ENCODE measurements at regions not wholly inside any gene's neighbourhood (a gene's known extent, or its start where the extent isn't known, plus 50 kb on each side); places are given as distances from the start of the nearest gene placed in this dataset.

- H3K4me1 ChIP-seq (ENCODE audit: control insufficient read depth, insufficient read depth, low read length) = no peaks in the 10 kb centered on the region
- H3K9ac ChIP-seq (ENCODE audit: low read depth, low read length) = no peak overlapping the region
- no peaks in the 10 kb centered on the region for H3K27me3 ChIP-seq (ENCODE audit: control insufficient read depth, insufficient read depth, low read length)
- H3K9me3 ChIP-seq (ENCODE audit: control insufficient read depth, insufficient read depth, low read length) = no peaks in the 10 kb centered on the region
- H3K36me3 ChIP-seq (ENCODE audit: control insufficient read depth, insufficient read depth, low read length) = no peaks in the 10 kb centered on the region
- H3K4me3 ChIP-seq (ENCODE audit: low read depth, low read length) = no peak overlapping the region
Measured at GRCh38 chr3:72313308-72313707, 528.4 kb upstream of the PROK2 start.

- Histone ChIP-seq H3K4me3 (ENCODE audit: low read depth, low read length) (no peak overlapping the region), H3K36me3 (ENCODE audit: control insufficient read depth, insufficient read depth, low read length) (no peaks in the 10 kb centered on the region), H3K9me3 (ENCODE audit: control insufficient read depth, insufficient read depth, low read length) (no peaks in the 10 kb centered on the region), H3K4me1 (ENCODE audit: control insufficient read depth, insufficient read depth, low read length) (no peaks in the 10 kb centered on the region), H3K9ac (ENCODE audit: low read depth, low read length) (no peak overlapping the region), H3K27me3 (ENCODE audit: control insufficient read depth, insufficient read depth, low read length) (no peaks in the 10 kb centered on the region)
Measured at GRCh38 chr3:72312339-72312738, 527.4 kb upstream of the PROK2 start.

GRCh38 chr3:72311425-72311824, 526.5 kb upstream of the PROK2 start:
- no peaks in the 10 kb centered on the region for H3K9me3 ChIP-seq (ENCODE audit: control insufficient read depth, insufficient read depth, low read length)
- no peaks in the 10 kb centered on the region for H3K27me3 ChIP-seq (ENCODE audit: control insufficient read depth, insufficient read depth, low read length)
- no peaks in the 10 kb centered on the region for H3K36me3 ChIP-seq (ENCODE audit: control insufficient read depth, insufficient read depth, low read length)
- H3K9ac ChIP-seq (ENCODE audit: low read depth, low read length) = no peak overlapping the region
- no peaks in the 10 kb centered on the region for H3K4me1 ChIP-seq (ENCODE audit: control insufficient read depth, insufficient read depth, low read length)
- H3K4me3 ChIP-seq (ENCODE audit: low read depth, low read length) = no peak overlapping the region

GRCh38 chr3:72310419-72311380, 525.8 kb upstream of the PROK2 start:
- Histone ChIP-seq H3K9ac (ENCODE audit: low read depth, low read length) (no peak overlapping the region), H3K4me1 (ENCODE audit: control insufficient read depth, insufficient read depth, low read length) (no peaks in the 10 kb centered on the region), H3K27me3 (ENCODE audit: control insufficient read depth, insufficient read depth, low read length) (no peaks in the 10 kb centered on the region), H3K9me3 (ENCODE audit: control insufficient read depth, insufficient read depth, low read length) (no peaks in the 10 kb centered on the region), H3K4me3 (ENCODE audit: low read depth, low read length) (no peak overlapping the region), H3K36me3 (ENCODE audit: control insufficient read depth, insufficient read depth, low read length) (no peaks in the 10 kb centered on the region)

DNA sequence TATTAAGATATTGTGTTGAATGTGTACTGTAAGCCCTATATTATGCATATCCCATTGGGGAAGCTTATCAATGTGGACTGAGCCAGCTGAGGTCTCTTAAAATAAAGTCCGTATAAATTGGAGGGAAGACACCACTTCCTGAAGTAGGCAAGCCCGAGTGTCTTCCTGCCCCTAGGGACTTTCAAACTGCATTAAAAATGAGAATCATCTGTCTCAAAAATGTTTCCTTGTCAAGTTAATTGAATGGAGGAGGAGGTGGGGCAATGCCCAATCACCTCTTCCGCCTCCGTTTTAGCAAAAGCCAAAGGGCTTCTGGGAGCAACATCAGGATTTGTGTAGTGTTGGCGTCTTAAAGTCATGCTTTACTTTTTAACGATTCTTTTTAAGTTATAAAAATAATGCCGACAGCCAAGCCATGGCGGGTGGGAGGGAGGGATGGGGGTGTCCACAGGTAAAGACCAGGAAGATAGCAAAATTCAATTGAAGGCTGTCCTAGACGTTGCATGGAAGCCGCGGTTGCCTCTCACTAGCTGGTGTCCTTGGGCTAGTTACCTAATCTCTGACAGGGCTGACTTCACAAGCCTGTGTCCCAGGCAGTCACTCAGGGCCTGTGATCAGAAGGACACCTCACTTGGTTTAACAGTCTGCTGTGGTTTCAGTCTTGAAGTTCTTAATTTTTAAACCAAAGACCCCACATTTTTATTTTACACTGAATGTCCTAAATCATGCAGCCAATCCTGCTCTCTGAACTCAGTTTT, 524.9 kb upstream of the PROK2 start:
- no peak overlapping the region for H3K4me3 ChIP-seq (ENCODE audit: low read depth, low read length)
- no peaks in the 10 kb centered on the region for H3K36me3 ChIP-seq (ENCODE audit: control insufficient read depth, insufficient read depth, low read length)
- no peaks in the 10 kb centered on the region for H3K9me3 ChIP-seq (ENCODE audit: control insufficient read depth, insufficient read depth, low read length)
- no peaks in the 10 kb centered on the region for H3K4me1 ChIP-seq (ENCODE audit: control insufficient read depth, insufficient read depth, low read length)
- H3K27me3 ChIP-seq (ENCODE audit: control insufficient read depth, insufficient read depth, low read length) = no peaks in the 10 kb centered on the region
- no peak overlapping the region for H3K9ac ChIP-seq (ENCODE audit: low read depth, low read length)

- Histone ChIP-seq H3K27me3 (ENCODE audit: control insufficient read depth, insufficient read depth, low read length) (no peaks in the 10 kb centered on the region), H3K4me1 (ENCODE audit: control insufficient read depth, insufficient read depth, low read length) (no peaks in the 10 kb centered on the region), H3K9me3 (ENCODE audit: control insufficient read depth, insufficient read depth, low read length) (no peaks in the 10 kb centered on the region), H3K9ac (ENCODE audit: low read depth, low read length) (no peak overlapping the region), H3K36me3 (ENCODE audit: control insufficient read depth, insufficient read depth, low read length) (no peaks in the 10 kb centered on the region), H3K4me3 (ENCODE audit: low read depth, low read length) (no peak overlapping the region)
Measured at GRCh38 chr3:72308641-72309040, 523.7 kb upstream of the PROK2 start.

DNA sequence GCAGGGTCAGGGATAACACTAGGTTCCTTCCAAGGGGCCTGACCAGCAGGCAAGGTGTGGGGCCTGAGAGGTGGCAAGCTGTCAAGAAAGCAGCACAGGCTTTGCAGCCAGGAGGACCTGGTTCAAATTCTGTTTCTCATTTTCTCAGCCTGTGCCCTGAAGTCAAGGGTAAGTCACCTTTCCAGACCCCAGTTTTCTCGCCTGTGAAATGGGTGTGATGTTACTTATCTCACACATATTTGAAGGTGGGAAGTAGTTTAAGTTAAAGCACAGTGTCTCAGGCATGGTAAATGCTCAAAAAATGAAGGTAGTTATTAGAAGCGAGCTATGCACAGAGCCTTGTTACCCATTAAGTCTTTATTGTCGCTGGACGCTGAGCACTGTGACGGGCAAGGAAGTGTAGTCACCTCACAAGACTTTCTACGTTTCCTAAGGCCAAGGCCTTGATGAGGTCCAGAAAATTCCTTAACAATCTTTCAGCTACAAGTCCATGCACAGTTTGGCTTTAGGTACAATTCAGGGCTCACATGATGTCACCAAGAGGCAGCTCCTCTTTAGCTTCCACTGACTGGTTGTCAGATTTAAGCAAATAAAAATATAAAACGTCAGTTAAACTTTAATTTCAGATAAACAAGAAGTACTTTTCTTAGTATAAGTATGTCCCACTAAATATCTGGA, 522.6 kb upstream of the PROK2 start:
- Histone ChIP-seq H3K9ac (ENCODE audit: low read depth, low read length) (no peak overlapping the region), H3K9me3 (ENCODE audit: control insufficient read depth, insufficient read depth, low read length) (no peaks in the 10 kb centered on the region), H3K4me1 (ENCODE audit: control insufficient read depth, insufficient read depth, low read length) (no peaks in the 10 kb centered on the region), H3K4me3 (ENCODE audit: low read depth, low read length) (no peak overlapping the region), H3K27me3 (ENCODE audit: control insufficient read depth, insufficient read depth, low read length) (no peaks in the 10 kb centered on the region), H3K36me3 (ENCODE audit: control insufficient read depth, insufficient read depth, low read length) (no peaks in the 10 kb centered on the region)

DNA sequence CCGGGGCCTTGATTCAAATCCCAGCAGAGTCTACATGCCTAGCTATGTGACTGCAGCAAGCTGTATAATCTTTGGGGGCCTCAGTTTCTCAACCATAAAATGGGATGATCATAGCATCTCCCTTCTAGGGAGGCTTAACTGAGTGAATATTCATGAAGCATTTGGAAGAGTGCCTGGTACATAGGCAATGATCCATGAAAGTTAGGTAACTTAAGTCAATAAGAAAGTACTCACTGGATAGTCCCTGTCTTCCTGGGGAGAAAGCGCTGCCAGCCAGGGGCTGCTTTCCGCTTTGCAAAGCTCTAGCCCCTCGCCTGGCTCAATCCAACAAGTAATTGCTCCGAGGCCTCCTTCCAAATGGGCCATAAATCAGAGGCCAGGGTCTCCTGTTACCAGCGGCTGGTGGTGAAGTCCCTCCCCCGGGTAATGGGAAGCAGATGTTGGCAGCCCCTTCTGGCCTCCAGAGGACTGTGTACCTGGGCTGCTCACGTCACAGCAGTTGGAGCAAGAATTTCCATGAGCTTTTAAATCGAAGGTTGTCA, 521.9 kb upstream of the PROK2 start:
- H3K4me3 ChIP-seq (ENCODE audit: low read depth, low read length) = no peak overlapping the region
- no peaks in the 10 kb centered on the region for H3K36me3 ChIP-seq (ENCODE audit: control insufficient read depth, insufficient read depth, low read length)
- no peaks in the 10 kb centered on the region for H3K9me3 ChIP-seq (ENCODE audit: control insufficient read depth, insufficient read depth, low read length)
- H3K9ac ChIP-seq (ENCODE audit: low read depth, low read length) = no peak overlapping the region
- H3K4me1 ChIP-seq (ENCODE audit: control insufficient read depth, insufficient read depth, low read length) = no peaks in the 10 kb centered on the region
- no peaks in the 10 kb centered on the region for H3K27me3 ChIP-seq (ENCODE audit: control insufficient read depth, insufficient read depth, low read length)

DNA sequence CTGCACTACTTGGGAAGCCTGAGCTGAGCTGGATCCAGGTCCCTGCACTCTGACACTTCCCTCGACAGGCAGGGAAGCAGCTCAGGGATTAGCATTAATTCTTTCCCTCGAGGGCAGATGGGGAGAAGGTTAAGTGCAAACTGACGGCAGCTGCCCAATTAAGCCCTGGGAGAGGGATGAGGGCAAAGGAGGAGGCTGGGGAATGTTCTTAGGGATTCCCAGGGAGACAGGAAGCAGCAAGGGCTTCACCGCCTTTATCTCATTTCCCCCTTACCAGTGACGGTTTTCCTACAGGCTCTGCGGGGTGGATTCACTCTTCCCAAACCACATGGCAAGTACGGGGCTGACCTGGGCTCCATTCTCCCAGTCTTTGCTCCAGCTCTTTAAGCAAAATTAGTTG, 519.0 kb upstream of the PROK2 start:
- H3K27me3 ChIP-seq (ENCODE audit: control insufficient read depth, insufficient read depth, low read length) = no peaks in the 10 kb centered on the region
- H3K36me3 ChIP-seq (ENCODE audit: control insufficient read depth, insufficient read depth, low read length) = no peaks in the 10 kb centered on the region
- H3K4me1 ChIP-seq (ENCODE audit: control insufficient read depth, insufficient read depth, low read length) = no peaks in the 10 kb centered on the region
- no peak overlapping the region for H3K9ac ChIP-seq (ENCODE audit: low read depth, low read length)
- H3K9me3 ChIP-seq (ENCODE audit: control insufficient read depth, insufficient read depth, low read length) = no peaks in the 10 kb centered on the region
- no peak overlapping the region for H3K4me3 ChIP-seq (ENCODE audit: low read depth, low read length)

DNA sequence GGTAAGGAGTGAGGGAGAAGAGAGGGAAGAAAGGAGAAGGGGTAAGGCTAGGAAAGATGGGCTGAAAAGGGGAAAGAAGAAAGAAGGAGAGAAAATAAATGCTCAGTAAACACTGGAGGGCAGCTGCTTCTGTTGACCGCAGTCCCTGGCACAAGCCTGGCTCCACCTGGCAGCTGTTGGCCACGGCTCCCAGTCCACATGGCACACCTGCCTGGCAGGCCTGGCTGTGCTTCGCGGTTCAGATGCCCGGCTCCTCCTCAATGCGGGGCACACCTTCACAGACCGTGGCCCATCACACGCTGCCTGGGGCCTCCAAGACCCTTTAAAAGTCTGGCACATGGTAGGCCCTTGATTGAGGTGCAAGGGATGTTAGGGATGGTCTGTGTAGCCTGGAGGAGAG, 516.8 kb upstream of the PROK2 start:
- no peak overlapping the region for H3K4me3 ChIP-seq (ENCODE audit: low read depth, low read length)
- no peaks in the 10 kb centered on the region for H3K4me1 ChIP-seq (ENCODE audit: control insufficient read depth, insufficient read depth, low read length)
- no peak overlapping the region for H3K9ac ChIP-seq (ENCODE audit: low read depth, low read length)
- H3K27me3 ChIP-seq (ENCODE audit: control insufficient read depth, insufficient read depth, low read length) = no peaks in the 10 kb centered on the region
- no peaks in the 10 kb centered on the region for H3K9me3 ChIP-seq (ENCODE audit: control insufficient read depth, insufficient read depth, low read length)
- no peaks in the 10 kb centered on the region for H3K36me3 ChIP-seq (ENCODE audit: control insufficient read depth, insufficient read depth, low read length)

GRCh38 chr3:72300621-72301020, 515.7 kb upstream of the PROK2 start:
- Histone ChIP-seq H3K36me3 (ENCODE audit: control insufficient read depth, insufficient read depth, low read length) (no peaks in the 10 kb centered on the region), H3K4me3 (ENCODE audit: low read depth, low read length) (no peak overlapping the region), H3K9ac (ENCODE audit: low read depth, low read length) (no peak overlapping the region), H3K4me1 (ENCODE audit: control insufficient read depth, insufficient read depth, low read length) (no peaks in the 10 kb centered on the region), H3K9me3 (ENCODE audit: control insufficient read depth, insufficient read depth, low read length) (no peaks in the 10 kb centered on the region), H3K27me3 (ENCODE audit: control insufficient read depth, insufficient read depth, low read length) (no peaks in the 10 kb centered on the region)
